ENCODE measurements at regions not wholly inside any gene's neighbourhood (a gene's known extent, or its start where the extent isn't known, plus 50 kb on each side); places are given as distances from the start of the nearest gene placed in this dataset.

GRCh38 chr6:4599924-4600323, 176.3 kb upstream of the CDYL start:
- no peak for ATAC-seq (replicated peaks in 1 of 2)

GRCh38 chr6:4598384-4598995, 177.7 kb upstream of the CDYL start:
- Mint-ChIP-seq H3K27me3 (ENCODE audit: low read depth) (peaks cover 11% of the 10 kb centered on the region), H3K27ac (no peak overlapping the region), H3K4me1 (ENCODE audit: low read depth) (peaks cover 6% of the 10 kb centered on the region), H3K4me3 (no peak overlapping the region), H3K36me3 (ENCODE audit: insufficient read depth in 2 of 2) (no peaks in the 10 kb centered on the region), H3K9me3 (peaks cover 0 to 2% of the 10 kb centered on the region in 2 donors)
- DNase-seq: no peak
- ATAC-seq (replicated peaks in 1 of 2): no peak

More at GRCh38 chr6:4599924-4600323, 176.3 kb upstream of the CDYL start:
- no peaks in the 10 kb centered on the region for H3K4me1 Mint-ChIP-seq (ENCODE audit: low read depth)
- no peak for DNase-seq
- no peak overlapping the region for H3K4me3 Mint-ChIP-seq
- H3K36me3 Mint-ChIP-seq (ENCODE audit: insufficient read depth in 2 of 2): no peaks in the 10 kb centered on the region
- H3K27me3 Mint-ChIP-seq (ENCODE audit: low read depth): peaks cover 11% of the 10 kb centered on the region
- H3K27ac Mint-ChIP-seq: no peak overlapping the region
- H3K9me3 Mint-ChIP-seq: peaks cover 0 to 2% of the 10 kb centered on the region in 2 donors

GRCh38 chr6:4593951-4594350, 182.3 kb upstream of the CDYL start:
- Mint-ChIP-seq H3K9me3 (peaks cover 0 to 2% of the 10 kb centered on the region in 2 donors), H3K27ac (no peak overlapping the region), H3K27me3 (ENCODE audit: low read depth) (peaks cover 23% of the 10 kb centered on the region)

DNA sequence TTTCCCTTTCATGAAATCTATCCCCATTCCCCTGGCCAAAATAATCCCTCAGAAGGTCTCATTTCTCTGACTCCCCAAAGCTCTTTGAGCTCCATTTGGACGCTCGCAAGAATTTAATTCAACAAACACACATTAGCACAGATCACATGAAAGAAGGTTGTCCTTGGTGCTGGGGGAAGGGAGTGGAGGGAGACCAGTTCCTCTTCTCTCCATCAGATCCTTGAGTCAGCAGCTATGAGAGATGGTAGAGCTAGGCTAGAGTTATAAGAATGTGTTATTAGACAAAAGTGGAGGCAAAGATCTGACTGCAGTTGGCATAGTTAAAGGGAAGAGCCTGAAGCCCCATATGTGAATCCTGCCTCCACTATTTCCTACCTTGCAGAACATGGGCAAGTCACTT, 184.2 kb upstream of the CDYL start:
- no peak overlapping the region for H3K4me3 Mint-ChIP-seq
- DNase-seq: no peak
- peaks cover 29% of the 10 kb centered on the region for H3K27me3 Mint-ChIP-seq (ENCODE audit: low read depth)
- ATAC-seq (replicated peaks in 1 of 2): no peak
- H3K27ac Mint-ChIP-seq: no peak overlapping the region
- H3K36me3 Mint-ChIP-seq (ENCODE audit: insufficient read depth in 2 of 2): no peaks in the 10 kb centered on the region
- H3K9me3 Mint-ChIP-seq: peaks cover 0 to 2% of the 10 kb centered on the region in 2 donors
- peaks cover 6% of the 10 kb centered on the region for H3K4me1 Mint-ChIP-seq (ENCODE audit: low read depth)

More at GRCh38 chr6:4593951-4594350, 182.3 kb upstream of the CDYL start:
- DNase-seq (no peak), ATAC-seq (replicated peaks in 1 of 2) (no peak)
- H3K36me3 Mint-ChIP-seq (ENCODE audit: insufficient read depth in 2 of 2): no peaks in the 10 kb centered on the region
- H3K4me3 Mint-ChIP-seq: no peak overlapping the region
- peaks cover 6% of the 10 kb centered on the region for H3K4me1 Mint-ChIP-seq (ENCODE audit: low read depth)

DNA sequence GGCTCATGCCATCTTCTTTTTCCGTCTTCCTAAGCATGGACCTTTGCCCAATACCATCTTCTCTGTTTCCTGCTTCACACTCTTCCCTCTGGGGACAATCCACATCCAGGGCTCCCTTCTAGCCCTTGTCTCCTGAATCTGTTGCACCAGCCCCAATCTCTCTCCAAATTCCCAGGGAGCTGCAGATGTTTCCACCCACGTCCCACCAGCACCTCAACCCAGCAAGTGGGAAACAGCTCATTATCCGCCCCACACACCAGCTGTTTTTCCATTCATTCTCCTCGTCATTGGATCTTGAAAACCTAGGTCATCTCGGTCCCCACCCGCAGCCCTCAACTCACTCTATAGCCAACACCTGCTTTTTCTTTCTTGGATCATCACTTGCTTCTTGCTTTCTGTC, 185.0 kb upstream of the CDYL start:
- Mint-ChIP-seq H3K4me1 (ENCODE audit: low read depth) (peaks cover 6% of the 10 kb centered on the region), H3K4me3 (no peak overlapping the region), H3K36me3 (ENCODE audit: insufficient read depth in 2 of 2) (no peaks in the 10 kb centered on the region), H3K9me3 (peaks cover 0 to 2% of the 10 kb centered on the region in 2 donors), H3K27ac (no peak overlapping the region), H3K27me3 (ENCODE audit: low read depth) (peaks cover 27% of the 10 kb centered on the region)
- no peak for ATAC-seq (replicated peaks in 1 of 2)
- DNase-seq: no peak

- H3K27ac Mint-ChIP-seq: no peak overlapping the region
- H3K4me1 Mint-ChIP-seq (ENCODE audit: low read depth): peaks cover 6% of the 10 kb centered on the region
- no peaks in the 10 kb centered on the region for H3K36me3 Mint-ChIP-seq (ENCODE audit: insufficient read depth in 2 of 2)
- H3K9me3 Mint-ChIP-seq: peaks cover 0 to 2% of the 10 kb centered on the region in 2 donors
- DNase-seq: no peak
- peaks cover 24% of the 10 kb centered on the region for H3K27me3 Mint-ChIP-seq (ENCODE audit: low read depth)
- no peak overlapping the region for H3K4me3 Mint-ChIP-seq
- no peak for ATAC-seq (replicated peaks in 1 of 2)
These were observed 186.9 kb upstream of the CDYL start for GRCh38 chr6:4589295-4589694.

- peaks cover 24% of the 10 kb centered on the region for H3K27me3 Mint-ChIP-seq (ENCODE audit: low read depth)
These were observed 187.6 kb upstream of the CDYL start for GRCh38 chr6:4588581-4588980.

DNA sequence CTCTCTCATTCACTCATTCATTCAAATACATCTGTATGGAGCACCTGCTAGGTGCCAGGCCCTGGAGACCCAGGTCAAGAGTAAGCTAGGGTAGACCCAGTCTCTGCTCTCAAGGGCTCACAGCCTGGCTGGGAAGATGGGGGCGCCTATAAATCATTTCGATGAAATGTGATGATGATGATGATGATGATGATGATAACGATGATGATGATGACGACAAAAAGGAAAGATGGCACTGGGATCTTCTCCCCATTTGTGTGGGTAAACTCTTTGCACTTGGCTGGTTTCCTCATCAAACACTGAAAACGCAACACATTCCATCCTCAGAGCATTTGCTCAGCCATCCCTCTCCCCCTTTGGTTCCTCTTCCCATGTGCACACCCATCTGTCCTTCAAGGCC, 188.0 kb upstream of the CDYL start:
- Mint-ChIP-seq H3K27me3 (ENCODE audit: low read depth) (peaks cover 24% of the 10 kb centered on the region), H3K4me1 (ENCODE audit: low read depth) (no peaks in the 10 kb centered on the region), H3K27ac (no peak overlapping the region), H3K4me3 (no peak overlapping the region), H3K36me3 (ENCODE audit: insufficient read depth in 2 of 2) (no peaks in the 10 kb centered on the region), H3K9me3 (peaks cover 0 to 2% of the 10 kb centered on the region in 2 donors)
- no peak for DNase-seq
- ATAC-seq (replicated peaks in 1 of 2): no peak

More at GRCh38 chr6:4588581-4588980, 187.6 kb upstream of the CDYL start:
- no peak for ATAC-seq (replicated peaks in 1 of 2)
- no peak overlapping the region for H3K4me3 Mint-ChIP-seq
- no peak for DNase-seq
- no peaks in the 10 kb centered on the region for H3K36me3 Mint-ChIP-seq (ENCODE audit: insufficient read depth in 2 of 2)
- H3K27ac Mint-ChIP-seq: no peak overlapping the region
- H3K9me3 Mint-ChIP-seq: peaks cover 0 to 2% of the 10 kb centered on the region in 2 donors
- peaks cover under 1% of the 10 kb centered on the region for H3K4me1 Mint-ChIP-seq (ENCODE audit: low read depth)

DNA sequence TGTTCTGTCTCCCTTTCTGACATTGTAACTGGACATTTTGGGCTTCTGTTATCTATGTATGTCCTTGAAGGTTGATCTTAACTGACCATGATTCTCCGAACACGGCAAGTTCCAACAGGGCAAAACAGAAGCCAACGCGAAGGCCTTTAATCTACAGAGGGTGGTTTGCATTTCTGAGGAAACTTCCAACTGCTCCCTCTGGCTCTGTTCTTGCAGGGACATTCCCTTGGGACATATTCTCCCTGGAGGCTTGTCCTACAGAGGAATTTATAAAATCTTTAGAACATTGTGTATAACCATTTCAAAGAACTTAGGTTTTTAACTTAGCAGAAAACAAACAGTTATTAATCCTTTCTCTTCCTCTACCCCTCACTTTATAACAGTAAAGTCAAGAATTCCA, 189.0 kb upstream of the CDYL start:
- Mint-ChIP-seq H3K27me3 (ENCODE audit: low read depth) (peaks cover 24% of the 10 kb centered on the region), H3K9me3 (peaks cover 0 to 2% of the 10 kb centered on the region in 2 donors), H3K4me3 (no peak overlapping the region), H3K27ac (no peak overlapping the region), H3K36me3 (ENCODE audit: insufficient read depth in 2 of 2) (no peaks in the 10 kb centered on the region), H3K4me1 (ENCODE audit: low read depth) (no peaks in the 10 kb centered on the region)
- no peak for ATAC-seq (replicated peaks in 1 of 2)
- DNase-seq: no peak

DNA sequence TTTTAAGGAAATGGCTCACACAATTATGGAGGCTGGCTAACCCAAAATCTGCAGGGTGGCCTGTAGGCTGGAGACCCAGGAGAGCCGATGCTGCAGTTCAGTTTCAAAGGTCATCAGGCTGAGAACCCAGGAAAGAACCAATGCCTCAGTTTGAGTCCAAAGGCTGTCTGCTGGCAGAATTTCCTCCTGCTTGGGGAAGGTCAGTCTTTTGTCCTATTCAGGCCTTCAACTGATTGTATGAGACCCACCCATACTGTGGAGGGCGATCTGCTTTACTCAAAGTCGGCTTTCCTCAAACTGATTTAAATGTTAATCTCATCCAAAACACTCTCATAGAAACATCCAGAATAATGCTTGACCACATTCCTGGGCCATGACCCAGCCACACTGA, 189.7 kb upstream of the CDYL start:
- no peaks in the 10 kb centered on the region for H3K36me3 Mint-ChIP-seq (ENCODE audit: insufficient read depth in 2 of 2)
- peaks cover 23% of the 10 kb centered on the region for H3K27me3 Mint-ChIP-seq (ENCODE audit: low read depth)
- H3K4me1 Mint-ChIP-seq (ENCODE audit: low read depth): no peaks in the 10 kb centered on the region
- no peak overlapping the region for H3K27ac Mint-ChIP-seq
- H3K9me3 Mint-ChIP-seq: peaks cover 0 to 2% of the 10 kb centered on the region in 2 donors
- no peak overlapping the region for H3K4me3 Mint-ChIP-seq
- ATAC-seq (replicated peaks in 1 of 2) (no peak), DNase-seq (no peak)

DNA sequence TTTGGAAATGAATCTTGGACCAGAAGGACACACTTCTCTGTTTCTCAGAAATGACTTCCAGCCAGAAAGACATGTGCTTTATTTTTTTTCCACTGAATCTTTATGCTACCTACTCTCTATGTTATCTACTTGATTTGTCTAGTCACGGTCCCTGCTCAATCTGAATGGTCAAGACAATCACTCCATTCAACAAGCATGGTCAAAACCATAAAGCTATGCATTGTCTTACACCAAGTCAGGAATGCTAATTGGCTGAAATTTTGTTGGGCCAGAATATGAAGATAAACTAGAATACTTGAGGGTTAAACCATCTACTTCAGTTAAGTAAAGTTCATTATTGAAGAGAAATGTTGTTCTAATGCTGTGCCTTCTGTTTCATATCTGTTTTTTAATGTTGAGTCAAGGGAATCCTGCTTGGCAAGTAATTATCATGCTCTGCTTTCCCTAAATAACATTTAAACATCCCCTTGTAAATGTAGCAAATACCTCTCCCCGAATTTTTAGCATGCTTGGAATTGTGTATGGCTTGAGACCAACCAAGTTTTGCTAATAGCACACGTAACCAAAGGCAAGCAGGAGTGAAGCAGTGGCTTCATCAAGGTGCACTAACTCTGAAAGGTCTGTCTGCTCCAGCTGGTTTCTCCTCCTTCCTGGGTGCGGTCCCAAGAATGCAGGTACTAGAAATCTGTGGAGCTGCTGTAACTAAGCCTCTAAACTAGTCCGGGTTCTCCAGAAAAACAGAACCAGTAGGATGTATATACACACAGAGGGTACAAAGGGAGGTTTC, 190.3 kb upstream of the CDYL start:
- no peaks in the 10 kb centered on the region for H3K4me1 Mint-ChIP-seq (ENCODE audit: low read depth)
- ATAC-seq (replicated peaks in 1 of 2): no peak
- no peak overlapping the region for H3K4me3 Mint-ChIP-seq
- no peak for DNase-seq
- no peaks in the 10 kb centered on the region for H3K9me3 Mint-ChIP-seq
- H3K27me3 Mint-ChIP-seq (ENCODE audit: low read depth): peaks cover 20% of the 10 kb centered on the region
- H3K36me3 Mint-ChIP-seq (ENCODE audit: insufficient read depth in 2 of 2): no peaks in the 10 kb centered on the region
- no peak overlapping the region for H3K27ac Mint-ChIP-seq

DNA sequence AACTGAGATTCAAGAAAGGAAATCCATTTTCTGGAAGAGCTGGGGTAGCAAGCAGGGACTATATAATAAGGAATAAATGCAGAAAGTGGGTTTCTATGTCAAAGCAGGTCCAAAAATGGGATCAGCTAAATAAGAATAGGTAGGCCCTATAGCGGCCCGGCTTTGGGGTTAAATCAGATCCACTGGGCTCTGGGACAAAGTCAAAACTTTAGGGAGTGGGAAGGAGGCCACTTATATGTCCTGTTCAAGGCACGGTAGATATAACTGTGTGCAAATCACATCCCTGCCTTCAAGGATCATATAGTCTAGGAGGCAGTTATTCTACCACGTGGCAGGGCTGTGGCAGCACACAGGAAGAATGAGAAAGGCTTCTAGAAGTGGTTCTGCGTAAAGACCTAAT, 191.4 kb upstream of the CDYL start:
- no peak for ATAC-seq (replicated peaks in 1 of 2)
- Mint-ChIP-seq H3K9me3 (no peaks in the 10 kb centered on the region), H3K27me3 (ENCODE audit: low read depth) (peaks cover 19% of the 10 kb centered on the region), H3K36me3 (ENCODE audit: insufficient read depth in 2 of 2) (no peaks in the 10 kb centered on the region), H3K27ac (peak overlapping the region; percentile 21), H3K4me1 (ENCODE audit: low read depth) (no peaks in the 10 kb centered on the region), H3K4me3 (no peak overlapping the region)
- DNase-seq: no peak

DNA sequence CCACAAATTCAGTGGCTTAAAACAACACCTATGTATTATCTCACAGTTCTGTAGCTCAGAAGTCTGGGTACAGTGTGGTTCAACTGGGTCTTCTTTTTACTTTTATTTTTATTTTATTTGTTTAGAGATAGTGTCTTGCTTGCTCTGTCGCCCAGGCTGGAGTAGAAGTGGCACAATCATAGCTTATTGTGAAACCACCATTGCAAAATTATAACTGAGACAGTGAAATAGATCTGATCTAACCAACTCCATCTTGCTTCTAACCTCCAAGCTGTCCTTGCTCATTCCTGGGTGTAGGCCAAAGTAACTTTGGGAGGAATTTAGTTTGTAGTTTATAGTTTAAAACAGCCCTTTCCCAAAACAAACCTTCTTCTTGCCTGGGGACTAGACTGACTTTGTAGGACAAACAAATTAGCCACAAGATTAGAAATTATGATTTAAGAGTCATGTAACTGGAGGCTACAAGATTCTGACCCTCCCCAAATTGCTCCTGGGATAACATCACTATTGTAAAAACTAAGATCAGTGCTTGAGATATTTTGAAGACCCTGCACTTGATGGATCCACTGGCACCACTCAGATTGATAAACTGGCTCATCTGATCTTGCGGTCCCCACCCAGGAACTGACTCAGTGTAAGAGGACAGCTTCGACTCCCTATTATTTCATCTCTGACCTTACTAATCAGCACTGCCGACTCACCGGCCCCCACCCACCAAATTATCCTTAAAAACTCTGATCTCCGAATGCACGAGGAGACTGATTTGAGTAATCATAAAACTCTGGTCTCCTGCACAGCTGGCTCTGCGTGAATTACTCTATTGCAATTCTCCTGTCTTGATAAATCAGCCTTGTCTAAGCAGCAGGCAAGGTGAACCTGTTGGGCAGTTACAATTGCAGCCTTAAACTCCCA, 193.4 kb upstream of the CDYL start:
- H3K4me1 Mint-ChIP-seq (ENCODE audit: low read depth): no peaks in the 10 kb centered on the region
- no peak for ATAC-seq (replicated peaks in 1 of 2)
- H3K4me3 Mint-ChIP-seq: no peak overlapping the region
- H3K36me3 Mint-ChIP-seq (ENCODE audit: insufficient read depth in 2 of 2): no peaks in the 10 kb centered on the region
- no peak for DNase-seq
- H3K27ac Mint-ChIP-seq: no peak overlapping the region
- H3K27me3 Mint-ChIP-seq (ENCODE audit: low read depth): peaks cover 16% of the 10 kb centered on the region
- H3K9me3 Mint-ChIP-seq: no peaks in the 10 kb centered on the region

Data from activated T-cell treated with anti-CD3 and anti-CD28 coated beads, Interleukin-2, amount 50 U/mL, for 72 hours (primary cell).